HepG2 (cell line): ENCODE measurements at regions not wholly inside any gene's neighbourhood (a gene's known extent, or its start where the extent isn't known, plus 50 kb on each side); places are given as distances from the start of the nearest gene placed in this dataset.

Experiments used
- ATAC-seq: fragments of 200-7000 bp; cut with Tn5 transposase; 3 replicates; pipeline ENCODE4 v1.9.1; 2020; ENCODE audit warnings: mild to moderate bottlenecking, moderate library complexity
- BruUV-seq: library from RNA; stranded (reverse); fragments of 400-500 nt; replicated peaks from 2 replicates; lab custom pipeline; 2021; lab: Mats Ljungman, UMichigan
- CTCF ChIA-PET: fragments of 300-600 bp; formaldehyde crosslinking; extraction: SDS; loops from one replicate; lab custom pipeline; 2021; ENCODE audit warnings: low total read pairs, inconsistent platforms, low intra/inter-chr PET ratio; lab: Yijun Ruan, JAX
- POLR2A ChIA-PET: fragments of 350-600 bp; sonication (Branson Sonifier 250); formaldehyde crosslinking; loops from one replicate; lab custom pipeline; 2020; ENCODE audit warnings: antibody characterized with exemption, inconsistent platforms; lab: Yijun Ruan, JAX
- DNase-seq: peaks from one replicate; pipeline ENCODE4 v3.0.0-alpha.2; 2015; ENCODE audit warnings: low spot score
- FAIRE-seq: peaks from 3 replicates; lab custom pipeline; 2011; peaks lifted over from hg19 to GRCh38; lab: Jason Lieb, UNC
- H2AFZ ChIP-seq: one replicate; pipeline ENCODE4 v1.6.1; 2011; ENCODE audit warnings: low read length, inconsistent platforms
- H3K27ac ChIP-seq: fragments of 300-600 bp; 3 replicates; pipeline ENCODE4 v1.8.0; 2011; ENCODE audit warnings: mixed run types, mild to moderate bottlenecking, mixed read lengths, low read length, inconsistent platforms; ENCODE audit not compliant: insufficient read depth; ENCODE audit errors: extremely low read length
- H3K27me3 ChIP-seq, 2 experiments: fragments of 200-600 bp in 1 of 2; 2 replicates in 1 of 2; 3 replicates in 1 of 2; pipeline versions ENCODE4 v1.6.0 to v1.8.0; 2011; ENCODE audit warnings: low read length in 2 of 2, mild to moderate bottlenecking in 2 of 2, moderate library complexity in 2 of 2, inconsistent platforms in 1 of 2; ENCODE audit not compliant: insufficient read depth in 2 of 2, control insufficient read depth in 1 of 2
- H3K36me3 ChIP-seq, 2 experiments: fragments of 200-600 bp in 1 of 2; replicated peaks in 1 of 2; 2 replicates in 1 of 2; 3 replicates in 1 of 2; pipeline versions ENCODE4 v1.5.1 to v1.8.0; 2011; ENCODE audit warnings: low read length in 2 of 2, inconsistent platforms in 1 of 2; ENCODE audit not compliant: insufficient read depth in 2 of 2, control insufficient read depth in 1 of 2
- H3K4me1 ChIP-seq: 2 replicates; pipeline ENCODE4 v1.5.1; 2012; ENCODE audit warnings: low read length, inconsistent platforms; ENCODE audit not compliant: insufficient read depth
- H3K4me2 ChIP-seq: 2 replicates; pipeline ENCODE4 v1.6.0; 2011; ENCODE audit warnings: low read depth, low read length, inconsistent platforms
- H3K4me3 ChIP-seq, 3 experiments: fragments of 200-600 bp in 1 of 3; sonication (generic), shearing (Covaris generic) in 1 of 3; replicated peaks in 1 of 3; 2 replicates each; pipeline ENCODE4 v1.5.1; 2011 to 2016; ENCODE audit warnings: low read length in 3 of 3, inconsistent platforms in 2 of 3, low read depth in 2 of 3, mild to moderate bottlenecking in 2 of 3, control low read depth in 1 of 3, mixed read lengths in 1 of 3; ENCODE audit not compliant: insufficient read depth in 1 of 3
- H3K79me2 ChIP-seq: one replicate; pipeline ENCODE4 v1.6.1; 2011; ENCODE audit warnings: low read length, inconsistent platforms; ENCODE audit not compliant: insufficient read depth
- H3K9ac ChIP-seq: 2 replicates; pipeline ENCODE4 v1.6.0; 2011; ENCODE audit warnings: mild to moderate bottlenecking, low read depth, low read length, inconsistent platforms; ENCODE audit not compliant: insufficient read depth
- H3K9me3 ChIP-seq: 2 replicates; pipeline ENCODE4 v1.5.1; 2012; ENCODE audit warnings: mild to moderate bottlenecking, low read length
- H4K20me1 ChIP-seq: 2 replicates; pipeline ENCODE4 v1.6.0; 2011; ENCODE audit warnings: inconsistent platforms, mild to moderate bottlenecking, low read length, moderate library complexity; ENCODE audit not compliant: insufficient read depth
- ADNP ChIP-seq: sonication (generic); formaldehyde crosslinking; IDR thresholded peaks from 2 replicates; pipeline ENCODE4 v1.4.0; 2020; ENCODE audit warnings: missing genetic modification reagents
- CCDC6 ChIP-seq: sonication (generic); formaldehyde crosslinking; IDR thresholded peaks from 2 replicates; pipeline ENCODE4 v1.8.1; 2022; ENCODE audit warnings: mild to moderate bottlenecking, missing genetic modification reagents, moderate library complexity
- CEBPG ChIP-seq: IDR thresholded peaks from 2 replicates; pipeline ENCODE4 v1.6.1; 2016
- MIER2 ChIP-seq: IDR thresholded peaks from 2 replicates; pipeline ENCODE4 v1.6.1; 2016; ENCODE audit warnings: missing biosample characterization, missing genetic modification reagents
- NFYC ChIP-seq: IDR thresholded peaks from 2 replicates; pipeline ENCODE4 v1.6.1; 2016; ENCODE audit warnings: missing genetic modification reagents, missing compliant biosample characterization
- PITX1 ChIP-seq: sonication (generic); formaldehyde crosslinking; IDR thresholded peaks from 2 replicates; pipeline ENCODE4 v1.5.1; 2020; ENCODE audit warnings: mild to moderate bottlenecking, missing genetic modification reagents
- SALL2 ChIP-seq: sonication (generic); formaldehyde crosslinking; IDR thresholded peaks from 2 replicates; pipeline ENCODE4 v1.8.1; 2023; ENCODE audit warnings: mild to moderate bottlenecking, missing genetic modification reagents, inconsistent platforms
- ZNF33B ChIP-seq: sonication (generic); formaldehyde crosslinking; IDR thresholded peaks from 2 replicates; pipeline ENCODE4 v1.5.1; 2020; ENCODE audit warnings: mild to moderate bottlenecking, missing genetic modification reagents
- ZNF34 ChIP-seq: sonication (generic); formaldehyde crosslinking; IDR thresholded peaks from 2 replicates; pipeline ENCODE4 v1.4.0; 2020; ENCODE audit warnings: mild to moderate bottlenecking, missing genetic modification reagents, borderline replicate concordance
- ZNF547 ChIP-seq: sonication (generic); formaldehyde crosslinking; IDR thresholded peaks from 2 replicates; pipeline ENCODE4 v1.5.1; 2020; ENCODE audit warnings: mild to moderate bottlenecking, missing genetic modification reagents
- ZNF660 ChIP-seq: sonication (generic); formaldehyde crosslinking; IDR thresholded peaks from 2 replicates; pipeline ENCODE4 v1.5.1; 2020; ENCODE audit warnings: mild to moderate bottlenecking, low read depth, missing genetic modification reagents, borderline replicate concordance
- ZNF670 ChIP-seq: sonication (generic); formaldehyde crosslinking; IDR thresholded peaks from 2 replicates; pipeline ENCODE4 v1.8.0; 2022; ENCODE audit warnings: mild to moderate bottlenecking, missing genetic modification reagents, borderline replicate concordance
- ZNF724P ChIP-seq: sonication (generic); formaldehyde crosslinking; IDR thresholded peaks from 2 replicates; pipeline ENCODE4 v1.8.0; 2022; ENCODE audit warnings: missing genetic modification reagents, borderline replicate concordance
- WGBS: methylation state at CpG from one replicate; pipeline ENCODE4 v1.1.6; 2017; ENCODE audit warnings: low lambda C conversion rate; 5-methylcytosine and 5-hydroxymethylcytosine counted together
- in situ Hi-C: cut with HindIII; loops from 2 replicates; pipeline ENCODE4 v1.10.0; 2017; ENCODE audit warnings: low pct_unique_long_range_greater_than_20kb; ENCODE audit not compliant: extremely low pct_ligation_motif_present
- intact Hi-C: fragments of 100-400 bp; cut with micrococcal nuclease; formaldehyde crosslinking; loops from one replicate; pipeline ENCODE4 v1.10.0; 2022; ENCODE audit not compliant: unreplicated experiment
- TF ChIP-seq, protein P1 (sequence below): sonication (generic); formaldehyde crosslinking; IDR thresholded peaks from 2 replicates; pipeline ENCODE4 v1.4.0; 2020; ENCODE audit warnings: missing genetic modification reagents, mild to moderate bottlenecking, borderline replicate concordance
- TF ChIP-seq, protein P2 (sequence below): sonication (generic); formaldehyde crosslinking; IDR thresholded peaks from 2 replicates; pipeline ENCODE4 v1.4.0; 2020; ENCODE audit warnings: mild to moderate bottlenecking, missing genetic modification reagents

DNA sequence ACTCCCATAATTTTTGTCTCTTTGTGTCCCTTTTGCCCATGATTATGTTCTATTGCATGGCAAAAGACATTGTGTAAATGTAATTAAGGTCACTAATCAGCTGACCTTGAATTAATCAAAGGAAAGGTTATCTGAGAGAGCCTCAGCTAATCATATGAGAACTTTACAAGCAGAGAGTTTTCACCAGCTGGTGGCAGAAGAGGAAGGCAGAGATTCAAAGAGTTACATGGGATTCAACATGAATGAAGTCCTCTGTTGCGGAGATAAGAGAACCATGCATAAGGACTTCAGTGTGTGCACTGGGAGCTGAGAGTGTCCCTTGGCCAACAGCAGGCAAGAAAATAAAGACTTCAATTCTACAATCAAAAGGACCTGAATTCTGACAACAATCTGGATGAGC lies 494.1 kb upstream of the ARID1B start:
- ChIA-PET CTCF (no interaction called here), POLR2A (no interaction called here)
- Histone ChIP-seq H3K4me3 (no peak overlapping the region), H3K27me3 (no peaks in the 10 kb centered on the region; a peak in 1 of 5 replicates), H4K20me1 (no peaks in the 10 kb centered on the region), H3K4me1 (no peaks in the 10 kb centered on the region), H3K9ac (no peak overlapping the region), H3K36me3 (no peaks in the 10 kb centered on the region), H2AFZ (no peak overlapping the region), H3K79me2 (no peaks in the 10 kb centered on the region), H3K4me2 (no peak overlapping the region)
- in situ Hi-C loops, result no loop called here
- no peak for FAIRE-seq
- intact Hi-C loops, result no loop called here
- no peak for ATAC-seq
- 35% methylated on average over 1 of the region's 1 CpG for WGBS
- no peak for DNase-seq
- TF ChIP-seq, protein P1, sequence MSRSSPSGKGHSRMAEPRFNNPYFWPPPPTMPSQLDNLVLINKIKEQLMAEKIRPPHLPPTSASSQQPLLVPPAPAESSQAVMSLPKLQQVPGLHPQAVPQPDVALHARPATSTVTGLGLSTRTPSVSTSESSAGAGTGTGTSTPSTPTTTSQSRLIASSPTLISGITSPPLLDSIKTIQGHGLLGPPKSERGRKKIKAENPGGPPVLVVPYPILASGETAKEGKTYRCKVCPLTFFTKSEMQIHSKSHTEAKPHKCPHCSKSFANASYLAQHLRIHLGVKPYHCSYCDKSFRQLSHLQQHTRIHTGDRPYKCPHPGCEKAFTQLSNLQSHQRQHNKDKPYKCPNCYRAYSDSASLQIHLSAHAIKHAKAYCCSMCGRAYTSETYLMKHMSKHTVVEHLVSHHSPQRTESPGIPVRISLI, result no peak
- TF ChIP-seq ZNF670 (CRISPR knock-in tag) (no peak), ZNF724P (CRISPR knock-in tag) (no peak), PITX1 (CRISPR knock-in tag) (no peak), ZNF34 (CRISPR knock-in tag) (no peak), ADNP (no peak), ZNF660 (CRISPR knock-in tag) (no peak), SALL2 (CRISPR knock-in tag) (no peak), NFYC (CRISPR knock-in tag) (no peak), MIER2 (CRISPR knock-in tag) (no peak), ZNF33B (CRISPR knock-in tag) (no peak), CCDC6 (CRISPR knock-in tag) (no peak), ZNF547 (no peak), CEBPG (CRISPR knock-in tag) (no peak)
- TF ChIP-seq, protein P2, sequence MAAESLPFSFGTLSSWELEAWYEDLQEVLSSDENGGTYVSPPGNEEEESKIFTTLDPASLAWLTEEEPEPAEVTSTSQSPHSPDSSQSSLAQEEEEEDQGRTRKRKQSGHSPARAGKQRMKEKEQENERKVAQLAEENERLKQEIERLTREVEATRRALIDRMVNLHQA (CRISPR knock-in tag), result no peak
- TF ChIP-seq, all 625 proteins: peak for 0
- no TSS peak for BruUV-seq
- no peak overlapping the region for H3K27ac ChIP-seq
- H3K9me3 ChIP-seq, result no peaks in the 10 kb centered on the region
